Daoy (cell line): ENCODE measurements at regions not wholly inside any gene's neighbourhood (a gene's known extent, or its start where the extent isn't known, plus 50 kb on each side); places are given as distances from the start of the nearest gene placed in this dataset.
A peak's percentile ranks its signal among the peaks of the same experiment; 100 is the strongest.

Experiments used
- DNase-seq: peaks from one replicate; pipeline ENCODE4 v3.0.0-alpha.2; 2015; ENCODE audit warnings: low read depth

- DNase-seq, result no peak
Observed at GRCh38 chr14:26995301-26995700, 397.5 kb upstream of the NOVA1 start.

GRCh38 chr14:26996246-26996645, 398.4 kb upstream of the NOVA1 start:
- DNase-seq, result no peak

- no peak for DNase-seq
Observed at GRCh38 chr14:27002179-27002578, 404.3 kb upstream of the NOVA1 start.

DNA sequence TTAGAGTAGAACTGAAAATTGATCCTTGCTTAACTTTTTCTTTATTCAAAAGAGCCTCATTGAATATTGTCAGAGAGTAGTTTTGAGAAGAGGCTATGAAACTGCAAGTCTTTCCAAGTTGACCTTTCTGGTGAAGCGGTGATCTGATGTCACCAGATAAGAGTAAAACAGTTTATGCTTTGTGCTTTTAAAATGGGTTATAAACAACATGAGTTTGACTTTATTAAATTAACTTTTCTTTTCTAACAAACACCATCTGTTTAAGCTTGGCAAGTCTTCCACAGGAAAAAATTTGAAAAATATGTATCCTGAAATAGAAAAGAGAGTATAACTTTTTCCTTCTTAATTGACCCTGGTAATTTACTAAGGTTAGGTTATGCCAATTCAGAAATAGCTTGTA, 408.7 kb upstream of the NOVA1 start:
- no peak for DNase-seq

- no peak for DNase-seq
Observed at GRCh38 chr14:27008187-27008586, 410.4 kb upstream of the NOVA1 start.

DNA sequence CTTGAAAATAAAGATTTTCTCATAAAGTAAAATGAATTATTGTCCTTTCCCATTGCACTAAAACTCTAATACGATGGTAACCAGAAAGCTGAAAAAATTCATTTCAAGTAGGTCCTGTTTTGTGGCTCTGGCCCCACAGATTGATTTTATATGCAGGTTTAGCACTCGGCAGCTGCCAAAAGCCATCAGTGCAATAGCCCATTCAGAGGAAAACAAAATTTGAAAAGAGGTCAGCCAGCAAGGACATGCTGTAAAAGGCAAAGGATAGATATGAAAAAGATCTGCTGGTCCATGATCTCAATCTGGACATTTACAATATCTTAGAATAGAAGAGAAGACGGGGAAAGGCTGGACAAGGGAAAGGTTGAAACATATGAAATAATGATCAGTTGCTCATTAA, 414.8 kb upstream of the NOVA1 start:
- no peak for DNase-seq

- DNase-seq, result no peak
Observed at GRCh38 chr14:27013678-27014077, 415.8 kb upstream of the NOVA1 start.

DNA sequence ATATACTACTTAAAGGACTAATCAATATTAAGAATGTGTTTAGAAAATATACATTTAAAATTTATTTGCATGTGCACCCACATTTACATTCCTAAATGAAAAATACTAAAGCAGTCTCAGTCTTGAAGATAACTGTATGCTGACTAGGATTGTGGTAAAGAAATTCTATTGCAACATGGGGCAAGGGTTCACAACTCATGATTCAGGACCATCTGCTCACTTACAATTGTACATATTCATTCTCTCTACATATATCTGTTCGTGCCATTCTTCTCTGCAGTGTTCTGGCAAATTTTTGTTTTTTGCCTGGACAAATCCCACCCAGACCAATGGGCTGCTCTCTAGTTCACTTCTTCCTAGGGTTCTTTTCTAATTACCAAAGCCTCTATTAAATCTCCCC, 417.2 kb upstream of the NOVA1 start:
- DNase-seq, result no peak

GRCh38 chr14:27025648-27026047, 427.8 kb upstream of the NOVA1 start:
- DNase-seq, result no peak

DNA sequence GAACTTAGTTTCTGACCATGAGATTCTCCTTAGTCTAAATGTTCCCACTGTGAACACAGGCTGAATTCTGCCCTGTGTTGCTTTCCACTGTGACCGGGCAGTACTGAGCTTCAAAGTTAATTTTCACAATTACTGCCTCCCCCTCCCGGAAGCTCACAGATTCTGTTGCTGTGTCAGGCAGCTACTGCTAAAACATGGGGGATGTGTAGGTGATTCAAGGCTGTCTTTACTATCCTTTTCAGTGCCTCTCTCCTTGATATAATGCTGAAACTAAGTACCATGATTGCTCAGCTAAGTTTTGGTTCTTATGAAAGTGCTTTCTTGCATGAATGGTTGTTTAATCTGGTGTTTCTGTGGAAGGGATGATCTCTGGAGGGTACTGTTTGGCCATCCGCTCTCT, 428.3 kb upstream of the NOVA1 start:
- no peak for DNase-seq

GRCh38 chr14:27040552-27040951, 442.7 kb upstream of the NOVA1 start:
- peak; percentile 16 for DNase-seq

- DNase-seq, result no peak
Observed at GRCh38 chr14:27049701-27050100, 451.9 kb upstream of the NOVA1 start.

DNA sequence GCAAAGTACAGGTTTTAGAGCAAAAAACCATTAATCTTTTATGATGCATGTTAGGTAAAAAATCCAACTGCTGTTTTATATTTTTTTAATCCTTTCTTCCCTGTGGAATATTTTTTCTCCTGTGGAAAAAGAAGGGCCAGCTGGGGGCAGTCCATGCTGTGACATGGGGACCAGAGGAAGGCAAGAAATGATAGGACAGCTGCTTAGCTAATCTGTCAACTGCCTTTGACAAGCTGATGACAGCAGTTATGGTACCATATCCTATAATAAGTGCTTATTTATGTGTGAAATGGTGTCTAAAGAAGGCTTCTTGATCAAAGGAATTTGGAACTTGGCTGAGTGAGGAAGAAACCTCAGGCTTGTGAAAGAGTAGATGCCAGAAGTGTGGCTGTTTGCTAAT, 452.4 kb upstream of the NOVA1 start:
- DNase-seq, result no peak

GRCh38 chr14:27056586-27056985, 458.8 kb upstream of the NOVA1 start:
- DNase-seq, result no peak

DNA sequence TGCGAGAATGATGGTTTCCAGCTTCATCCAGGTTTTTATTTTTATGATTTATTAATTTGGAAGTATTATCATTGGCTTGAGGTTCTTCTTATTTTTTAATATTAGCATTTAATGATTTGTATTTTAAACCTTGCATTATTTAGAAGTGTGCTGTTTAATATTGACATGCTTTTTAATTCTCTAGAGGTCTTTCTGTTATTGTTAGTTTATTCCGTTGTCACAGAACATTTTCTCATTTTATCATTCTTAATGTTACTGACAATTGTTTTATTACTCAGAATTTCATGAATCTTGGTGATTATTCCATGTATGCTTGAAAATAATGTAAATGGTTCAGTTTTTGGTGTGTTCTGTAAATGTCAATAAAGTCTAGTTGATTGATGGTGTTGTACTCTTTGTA, 463.5 kb upstream of the NOVA1 start:
- DNase-seq, result no peak

GRCh38 chr14:27063959-27064358, 466.1 kb upstream of the NOVA1 start:
- DNase-seq, result no peak

DNA sequence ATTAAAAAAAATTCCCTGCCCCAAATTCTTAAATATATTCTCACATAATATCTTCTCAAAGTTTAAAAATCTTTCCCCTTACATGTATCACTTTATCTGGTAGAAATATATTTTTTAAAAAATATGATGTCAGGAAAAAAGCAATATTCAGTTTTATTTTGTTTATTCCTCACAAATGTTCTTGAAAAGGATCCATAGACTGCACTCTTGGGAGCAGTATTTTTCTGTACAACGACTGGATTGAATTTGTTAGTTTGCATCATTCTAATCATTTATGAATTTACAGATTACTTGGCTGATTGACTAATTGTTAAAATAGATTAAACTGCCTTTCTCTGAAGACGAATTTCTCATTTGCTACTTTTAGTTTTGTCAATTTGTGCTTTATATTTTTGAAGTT, 468.1 kb upstream of the NOVA1 start:
- DNase-seq, result no peak

GRCh38 chr14:27067961-27068360, 470.1 kb upstream of the NOVA1 start:
- no peak for DNase-seq

- no peak for DNase-seq
Observed at GRCh38 chr14:27072589-27072988, 474.8 kb upstream of the NOVA1 start.

GRCh38 chr14:27075503-27075902, 477.7 kb upstream of the NOVA1 start:
- DNase-seq, result no peak

DNA sequence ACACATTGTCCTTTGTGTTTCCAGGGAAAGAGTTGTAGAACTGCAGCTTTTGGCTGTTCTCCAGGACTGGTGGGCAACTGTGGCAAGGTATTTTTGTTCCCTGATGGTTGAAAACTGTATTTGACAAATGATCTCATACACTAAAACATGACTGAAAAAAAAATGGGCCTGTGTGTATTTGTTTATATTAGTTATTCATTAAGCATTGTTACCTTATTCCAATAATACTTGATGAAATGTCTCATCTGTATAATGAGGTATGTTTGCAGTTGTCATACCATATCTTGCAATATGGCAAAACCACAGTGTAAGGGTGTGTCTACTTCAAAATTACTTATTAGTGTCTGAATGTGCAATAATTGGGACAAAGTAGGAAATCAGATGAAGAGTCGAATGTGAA, 479.4 kb upstream of the NOVA1 start:
- no peak for DNase-seq

GRCh38 chr14:27077710-27078109, 479.9 kb upstream of the NOVA1 start:
- DNase-seq, result no peak

GRCh38 chr14:27078191-27078590, 480.4 kb upstream of the NOVA1 start:
- DNase-seq, result no peak

DNA sequence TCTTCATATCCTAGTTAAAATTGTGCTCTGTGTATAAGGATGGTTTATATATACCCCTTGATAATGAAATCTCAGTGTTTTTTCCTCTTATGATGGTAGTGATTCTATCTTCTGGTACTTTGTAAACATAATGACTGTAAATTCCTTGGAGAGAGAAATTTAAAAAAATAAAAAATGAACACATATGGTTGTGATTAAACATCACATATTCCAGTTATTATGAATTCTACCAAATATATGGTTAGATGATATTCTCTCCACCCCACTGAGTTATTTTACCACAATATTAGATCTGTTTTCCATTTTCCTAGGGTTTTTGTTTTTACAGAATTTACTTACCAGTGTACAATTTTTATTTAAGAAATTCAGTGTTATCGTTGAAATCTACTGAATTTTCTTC, 481.9 kb upstream of the NOVA1 start:
- no peak for DNase-seq

GRCh38 chr14:27085500-27085899, 487.7 kb upstream of the NOVA1 start:
- no peak for DNase-seq
